Renal cortex interstitium (tissue), 11 donors: ENCODE measurements at regions not wholly inside any gene's neighbourhood (a gene's known extent, or its start where the extent isn't known, plus 50 kb on each side); places are given as distances from the start of the nearest gene placed in this dataset.
"Not testable (repeated sequence)": the region's sequence is repeated elsewhere in the genome, so short reads cannot be mapped to it uniquely, and the experiment has no call there.

Experiments
- DNase-seq, 11 donors: peaks; one replicate each; pipeline ENCODE4 v3.0.0-alpha.2; 2013; ENCODE audit warnings: low read depth in 9 of 11, low spot score in 4 of 11; ENCODE audit errors: extremely low read depth in 1 of 11

- DNase-seq = no peak
Observed at GRCh38 chr14:87748558-87748957, 244.4 kb downstream of the GALC start.

- peak in 5 of 11 donors; percentile 5 to 14 (median 12) for DNase-seq
Observed at GRCh38 chr14:87745507-87746118, 247.4 kb downstream of the GALC start.

GRCh38 chr14:87734577-87735360 lies 258.2 kb downstream of the GALC start:
- DNase-seq = not testable (repeated sequence)

- not testable (repeated sequence) for DNase-seq
Observed at GRCh38 chr14:87733115-87733514, 259.9 kb downstream of the GALC start.

GRCh38 chr14:87732562-87732961 lies 260.4 kb downstream of the GALC start:
- no peak for DNase-seq

DNA sequence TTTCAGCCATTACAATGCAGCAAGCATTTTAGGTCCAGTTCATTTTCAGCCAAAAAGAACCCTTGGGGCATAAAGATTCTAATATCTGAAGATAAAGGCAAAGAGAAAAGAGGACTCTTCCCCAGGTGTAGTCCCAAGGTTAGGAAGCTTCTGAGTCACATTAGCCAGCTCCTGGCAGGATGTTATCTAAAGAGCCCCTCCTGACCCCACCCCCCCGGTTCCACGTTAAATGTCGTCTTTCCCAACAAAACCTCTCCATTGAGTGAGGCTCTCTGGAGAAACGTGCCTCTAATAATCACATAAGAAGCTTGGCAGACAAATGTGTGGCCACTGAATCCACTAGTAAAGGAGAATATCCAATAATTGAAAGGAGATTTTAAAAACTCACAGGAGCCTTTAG lies 267.7 kb downstream of the GALC start:
- no peak for DNase-seq

DNA sequence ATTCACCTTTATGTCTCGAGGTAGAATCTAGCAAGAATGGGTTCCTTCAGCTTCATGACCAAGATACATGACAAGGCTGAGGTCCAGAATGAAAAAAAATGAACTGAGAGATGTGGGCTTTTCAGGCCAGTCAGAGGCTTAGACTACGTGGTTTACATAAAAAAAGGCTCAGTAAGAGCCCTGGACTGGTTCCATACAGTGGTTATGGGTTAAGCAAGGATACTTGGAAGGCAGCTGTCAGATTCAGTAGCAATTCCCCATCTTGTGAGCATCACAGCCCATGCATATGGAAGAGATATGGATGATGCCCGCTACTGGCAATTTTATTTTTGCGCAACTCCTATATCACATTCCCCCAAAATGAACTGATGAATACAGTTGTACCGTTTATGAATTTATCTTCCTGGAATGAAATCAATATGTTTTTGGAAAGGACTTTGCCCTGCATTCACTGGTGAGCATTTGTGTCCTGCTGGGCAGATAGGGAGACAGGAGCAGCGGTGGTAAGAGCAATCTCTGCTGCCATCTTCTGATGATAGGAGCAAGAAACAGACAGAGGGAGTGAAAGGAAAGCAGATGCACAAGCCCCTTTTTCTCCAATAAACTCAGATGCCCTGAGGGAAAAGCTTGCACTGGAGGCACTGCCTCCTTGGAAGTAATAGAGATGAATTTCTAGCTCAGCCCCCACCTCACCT lies 280.4 kb downstream of the GALC start:
- peak in 1 of 11 donors; percentile 17 for DNase-seq

DNA sequence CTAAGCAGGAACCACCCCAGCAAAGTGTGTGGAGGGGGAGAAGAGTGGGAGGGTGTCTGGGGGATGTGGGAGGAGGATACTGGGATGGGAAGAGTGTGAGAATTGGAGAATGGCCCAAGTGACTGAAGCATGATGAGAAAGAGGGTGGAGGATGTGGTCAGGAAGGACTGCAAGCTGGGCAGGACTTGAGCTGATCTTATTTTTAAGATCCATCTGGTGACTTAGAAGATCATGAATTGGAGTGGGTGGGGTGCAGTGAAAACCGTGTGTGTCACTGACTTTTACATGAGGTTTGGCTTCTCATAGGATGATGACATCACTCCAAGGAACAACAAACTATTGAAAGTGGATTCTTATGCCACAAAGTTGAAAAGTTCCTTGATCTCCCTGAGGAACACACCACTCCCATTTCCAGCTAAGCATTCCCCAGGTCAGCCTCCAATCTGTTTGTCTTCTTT lies 287.5 kb downstream of the GALC start:
- DNase-seq = no peak

GRCh38 chr14:87698481-87698880 lies 294.5 kb downstream of the GALC start:
- no peak for DNase-seq

- DNase-seq = no peak
Observed at GRCh38 chr14:87696485-87696884, 296.5 kb downstream of the GALC start.

DNA sequence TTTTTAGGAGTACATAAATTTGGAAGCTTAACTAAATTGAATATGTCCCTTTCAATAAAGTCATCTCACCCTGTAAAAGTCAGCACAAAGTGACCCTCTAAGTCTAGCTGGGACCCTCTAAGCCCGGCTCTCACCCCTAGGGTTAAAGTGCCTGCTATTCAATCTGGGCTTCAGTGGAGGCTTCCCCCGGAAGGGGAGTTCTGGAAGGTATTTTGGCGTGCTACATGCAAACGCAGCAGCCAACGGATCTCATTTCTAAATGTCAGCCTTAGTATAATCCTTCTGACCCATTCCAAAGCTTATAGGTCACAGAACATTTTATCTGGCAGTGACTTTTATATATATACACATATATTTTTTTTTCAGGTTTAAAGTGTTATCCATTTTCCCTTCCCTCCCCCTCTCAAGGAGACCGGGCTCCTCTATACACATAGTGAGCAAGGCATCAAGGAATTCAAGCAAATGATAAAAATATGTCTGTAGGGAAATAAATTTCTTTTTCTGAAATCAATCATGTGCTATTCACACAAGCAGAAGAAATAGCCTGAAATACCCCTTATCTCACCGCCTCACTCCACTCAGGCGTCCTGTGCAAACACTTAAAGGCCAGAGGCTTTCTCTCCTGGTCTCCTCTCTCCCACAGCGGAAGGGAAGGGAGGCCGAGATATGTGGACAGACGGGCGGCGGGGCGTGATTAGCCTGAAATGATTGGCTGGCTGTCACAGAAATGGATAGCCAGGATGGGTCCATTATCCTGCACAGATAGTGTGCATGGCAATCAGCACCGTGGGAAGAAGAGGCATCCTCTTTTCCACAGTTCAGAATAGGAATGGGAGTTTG lies 301.7 kb downstream of the GALC start:
- no peak for DNase-seq

DNA sequence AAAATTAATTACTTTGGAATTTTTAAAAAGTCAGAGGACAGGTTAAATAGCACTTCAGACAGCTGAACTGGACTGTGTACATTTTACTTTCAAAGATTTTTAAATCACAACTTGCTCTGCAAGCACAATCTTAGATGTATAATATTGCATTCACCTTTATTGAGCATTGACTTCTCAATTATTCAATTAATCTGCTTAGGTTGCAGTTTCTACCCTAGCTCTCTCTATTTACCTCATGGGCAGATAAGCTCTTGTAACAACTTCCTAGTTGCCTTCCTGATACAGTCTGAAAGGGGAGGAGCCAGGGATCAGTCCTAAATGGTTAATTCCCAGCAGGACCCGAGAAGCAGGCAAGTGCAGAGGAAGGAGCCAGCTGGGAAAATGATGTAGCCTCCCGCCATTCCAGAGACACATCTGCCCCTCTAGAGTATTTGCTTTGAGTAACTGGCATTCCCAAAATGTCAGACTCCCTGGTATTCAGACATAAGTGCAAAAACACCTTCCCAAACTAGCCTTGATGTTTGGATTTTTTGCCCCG lies 302.8 kb downstream of the GALC start:
- no peak for DNase-seq

GRCh38 chr14:87688524-87688923 lies 304.5 kb downstream of the GALC start:
- no peak for DNase-seq

DNA sequence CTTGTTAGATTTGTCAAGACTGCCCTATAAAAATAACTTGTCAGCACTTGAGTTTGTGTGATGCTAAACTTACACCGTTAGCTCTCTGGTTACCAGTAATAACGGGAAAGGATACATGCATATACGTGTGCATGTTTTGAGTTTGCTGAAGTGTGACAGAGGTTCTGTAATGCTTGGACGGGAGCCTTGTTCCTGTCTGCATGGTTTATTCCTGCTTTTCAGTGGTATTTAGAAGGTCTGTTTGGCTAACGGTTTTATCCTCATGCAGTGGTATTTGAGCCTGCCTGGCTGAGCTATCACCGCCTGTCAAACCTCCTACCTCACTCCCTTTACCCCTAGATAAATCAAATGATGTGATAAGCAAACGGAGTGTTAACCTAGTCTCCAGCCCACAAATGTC lies 305.6 kb downstream of the GALC start:
- DNase-seq = peak in 10 of 11 donors; percentile 25 to 62 (median 43)

DNA sequence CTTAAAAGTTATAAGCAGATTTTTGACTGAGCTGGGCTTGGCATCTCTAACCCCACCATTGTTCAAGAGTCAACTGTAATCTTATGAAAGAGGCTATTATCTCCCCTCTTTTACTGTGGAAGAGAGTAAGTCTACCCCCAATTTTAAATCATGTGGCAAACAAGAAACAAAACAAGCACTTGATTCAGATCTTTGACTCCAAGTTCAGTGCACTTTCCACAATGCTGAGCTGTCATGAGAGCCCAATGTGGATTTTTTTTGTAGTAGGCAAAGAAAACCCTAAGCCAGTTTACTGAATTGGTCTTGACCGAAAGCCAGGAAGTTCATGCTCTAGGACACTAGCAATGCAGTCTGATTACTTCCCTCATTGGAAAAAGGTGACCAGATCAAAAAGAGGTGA lies 306.2 kb downstream of the GALC start:
- no peak for DNase-seq

GRCh38 chr14:87679866-87680265 lies 313.1 kb downstream of the GALC start:
- DNase-seq = no peak

DNA sequence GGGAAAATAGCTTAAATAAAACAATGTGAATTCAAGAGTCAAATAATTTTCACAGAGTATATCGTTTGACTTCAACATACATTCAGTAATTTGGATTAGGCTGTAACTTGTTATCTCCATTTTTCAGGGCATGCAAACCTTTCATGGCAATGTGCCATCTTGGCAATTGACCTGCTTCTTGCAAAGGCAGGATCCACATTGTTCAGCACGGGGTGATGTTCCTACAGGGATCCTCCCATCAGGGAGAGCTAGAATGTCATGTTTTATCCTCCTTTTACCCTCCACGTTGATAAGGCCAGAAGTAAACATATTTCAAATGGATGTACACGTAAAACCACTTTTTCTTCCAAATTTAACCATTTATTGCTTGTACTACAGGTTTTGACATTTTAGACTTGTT lies 314.4 kb downstream of the GALC start:
- DNase-seq = no peak

DNA sequence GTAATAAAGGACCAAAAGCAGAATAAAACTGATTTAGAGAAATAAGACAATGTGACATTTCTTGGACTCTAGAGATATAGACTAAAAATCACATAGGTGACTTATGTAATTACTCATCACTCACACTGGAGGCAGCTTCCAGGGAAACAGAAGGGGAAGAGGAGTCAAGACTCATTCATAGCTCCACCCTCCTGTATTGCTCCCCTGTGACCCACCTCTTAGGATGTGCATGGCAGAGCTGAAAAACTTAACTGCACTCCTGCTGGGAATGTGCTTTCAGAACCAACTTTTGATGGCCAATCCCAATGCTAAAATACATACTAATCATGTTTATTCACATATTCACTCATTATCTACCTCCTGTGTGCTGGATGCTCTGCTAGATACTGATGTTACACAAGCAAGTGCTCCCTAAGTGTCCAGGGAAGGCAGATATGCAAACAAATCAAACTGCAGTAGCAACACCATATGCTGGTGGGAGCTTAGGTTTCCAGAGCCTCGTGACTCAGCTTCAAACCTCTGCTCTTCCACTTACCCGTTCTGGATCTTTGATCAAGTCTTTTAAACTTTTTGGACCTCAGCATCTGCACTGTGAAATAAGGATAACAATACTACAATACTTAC lies 316.1 kb downstream of the GALC start:
- DNase-seq = no peak

DNA sequence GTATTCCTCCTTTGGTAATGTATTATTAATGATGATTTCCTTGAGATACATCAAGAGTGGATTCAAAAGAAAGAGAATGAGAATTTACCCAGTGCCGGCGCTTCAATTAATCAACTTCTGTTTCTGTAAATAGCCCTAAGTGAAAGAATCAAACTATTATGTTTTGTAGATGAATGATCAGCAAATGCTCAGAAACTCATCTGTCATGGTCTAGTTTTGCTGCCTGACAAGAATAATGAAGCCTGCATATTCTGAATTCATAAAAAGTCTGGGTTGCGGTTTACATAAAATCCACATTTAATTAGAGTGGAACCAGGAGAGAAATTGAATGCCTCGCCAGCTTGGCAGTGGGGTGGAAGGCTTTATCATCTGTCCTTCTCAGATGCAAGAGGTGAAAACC lies 325.3 kb downstream of the GALC start:
- no peak for DNase-seq
